CD8-positive, alpha-beta memory T cell (primary cell): ENCODE measurements at regions not wholly inside any gene's neighbourhood (a gene's known extent, or its start where the extent isn't known, plus 50 kb on each side); places are given as distances from the start of the nearest gene placed in this dataset.

ENCODE experiments used
- CTCF ChIA-PET: fragments of 350-600 bp; sonication (Branson Sonifier 250); formaldehyde crosslinking; loops from one replicate; lab custom pipeline; 2021; ENCODE audit warnings: antibody characterized with exemption; lab: Charles Lee
- POLR2A ChIA-PET: fragments of 350-600 bp; sonication (Branson Sonifier 250); formaldehyde crosslinking; loops from one replicate; lab custom pipeline; 2021; ENCODE audit warnings: antibody characterized with exemption; lab: Charles Lee
- DNase-seq, 5 donors: peaks; one replicate each; pipeline versions ENCODE4 v3.0.0 to v3.0.0-alpha.2; 2020 to 2022; ENCODE audit warnings: mixed read lengths in 1 of 5
- H3K27ac ChIP-seq: one replicate; pipeline ENCODE4 v1.7.0; 2013; ENCODE audit warnings: low read depth, mild to moderate bottlenecking, low read length, moderate library complexity
- H3K27me3 ChIP-seq: 2 replicates; pipeline ENCODE4 v1.7.0; 2013; ENCODE audit warnings: low read length, mild to moderate bottlenecking; ENCODE audit not compliant: insufficient read depth, poor library complexity, severe bottlenecking
- H3K36me3 ChIP-seq: 2 replicates; pipeline ENCODE4 v1.7.0; 2013; ENCODE audit warnings: mild to moderate bottlenecking, low read length, moderate library complexity; ENCODE audit not compliant: insufficient read depth
- H3K4me1 ChIP-seq: 2 replicates; pipeline ENCODE4 v1.7.0; 2013; ENCODE audit warnings: mild to moderate bottlenecking, low read length, moderate library complexity; ENCODE audit not compliant: insufficient read depth
- H3K4me3 ChIP-seq: 2 replicates; pipeline ENCODE4 v1.7.0; 2013; ENCODE audit warnings: mild to moderate bottlenecking, low read length
- H3K9me3 ChIP-seq: 2 replicates; pipeline ENCODE4 v1.7.0; 2013; ENCODE audit warnings: mild to moderate bottlenecking, low read length
- H3K27ac Mint-ChIP-seq, 8 donors: one replicate each; pipeline ENCODE4 v1.8.0; 2020 to 2021; ENCODE audit warnings: mixed read lengths in 8 of 8, mild to moderate bottlenecking in 6 of 8, inconsistent platforms in 3 of 8, moderate library complexity in 3 of 8
- H3K27me3 Mint-ChIP-seq, 2 donors: one replicate each; pipeline ENCODE4 v1.8.0; 2020 to 2021; ENCODE audit warnings: mixed read lengths in 2 of 2, mild to moderate bottlenecking in 1 of 2, moderate library complexity in 1 of 2
- H3K36me3 Mint-ChIP-seq, 3 donors: one replicate each; pipeline ENCODE4 v1.8.0; 2020 to 2021; ENCODE audit warnings: mixed read lengths in 3 of 3, inconsistent platforms in 1 of 3, mild to moderate bottlenecking in 1 of 3
- H3K4me1 Mint-ChIP-seq, 3 donors: one replicate each; pipeline ENCODE4 v1.8.0; 2020 to 2021; ENCODE audit warnings: mixed read lengths in 3 of 3, inconsistent platforms in 1 of 3, mild to moderate bottlenecking in 1 of 3
- H3K4me3 Mint-ChIP-seq, 7 donors: one replicate each; pipeline ENCODE4 v1.8.0; 2020 to 2021; ENCODE audit warnings: mixed read lengths in 7 of 7, mild to moderate bottlenecking in 6 of 7, moderate library complexity in 4 of 7, inconsistent platforms in 2 of 7
- H3K9me3 Mint-ChIP-seq, 5 donors: one replicate each; pipeline ENCODE4 v1.8.0; 2020 to 2022; ENCODE audit warnings: mixed read lengths in 5 of 5, mild to moderate bottlenecking in 3 of 5, moderate library complexity in 2 of 5, inconsistent platforms in 1 of 5

DNA sequence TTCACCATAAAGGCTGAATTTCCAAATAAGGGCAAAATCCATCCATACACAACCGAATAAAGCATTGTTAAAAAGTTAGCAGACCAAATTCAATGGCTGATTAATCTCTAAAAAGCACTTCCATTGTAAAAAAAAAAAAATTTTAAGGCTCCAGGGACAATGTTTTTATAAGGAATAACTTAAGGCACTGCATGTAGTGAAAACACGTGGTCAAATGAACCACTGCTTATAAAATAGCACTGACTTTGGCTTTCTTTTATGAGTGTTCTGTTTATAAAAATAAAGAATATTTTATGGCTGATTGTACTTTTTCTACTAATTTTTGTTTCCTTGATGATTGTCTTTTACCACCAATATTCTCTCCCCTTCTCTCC lies 409.3 kb upstream of the KCNH7 start:
- Histone ChIP-seq H3K4me3 (no peak overlapping the region), H3K9me3 (no peaks in the 10 kb centered on the region), H3K27ac (no peak overlapping the region), H3K36me3 (no peaks in the 10 kb centered on the region), H3K4me1 (no peaks in the 10 kb centered on the region), H3K27me3 (no peaks in the 10 kb centered on the region)
- peaks cover 0 to 18% (median 3%) of the 10 kb centered on the region in 5 donors for H3K9me3 Mint-ChIP-seq
- no peak overlapping the region for H3K4me3 Mint-ChIP-seq
- ChIA-PET CTCF (no interaction called here), POLR2A (no interaction called here)
- no peak overlapping the region for H3K27ac Mint-ChIP-seq
- no peaks in the 10 kb centered on the region for H3K4me1 Mint-ChIP-seq
- no peaks in the 10 kb centered on the region for H3K36me3 Mint-ChIP-seq
- H3K27me3 Mint-ChIP-seq = no peaks in the 10 kb centered on the region
- DNase-seq = no peak

DNA sequence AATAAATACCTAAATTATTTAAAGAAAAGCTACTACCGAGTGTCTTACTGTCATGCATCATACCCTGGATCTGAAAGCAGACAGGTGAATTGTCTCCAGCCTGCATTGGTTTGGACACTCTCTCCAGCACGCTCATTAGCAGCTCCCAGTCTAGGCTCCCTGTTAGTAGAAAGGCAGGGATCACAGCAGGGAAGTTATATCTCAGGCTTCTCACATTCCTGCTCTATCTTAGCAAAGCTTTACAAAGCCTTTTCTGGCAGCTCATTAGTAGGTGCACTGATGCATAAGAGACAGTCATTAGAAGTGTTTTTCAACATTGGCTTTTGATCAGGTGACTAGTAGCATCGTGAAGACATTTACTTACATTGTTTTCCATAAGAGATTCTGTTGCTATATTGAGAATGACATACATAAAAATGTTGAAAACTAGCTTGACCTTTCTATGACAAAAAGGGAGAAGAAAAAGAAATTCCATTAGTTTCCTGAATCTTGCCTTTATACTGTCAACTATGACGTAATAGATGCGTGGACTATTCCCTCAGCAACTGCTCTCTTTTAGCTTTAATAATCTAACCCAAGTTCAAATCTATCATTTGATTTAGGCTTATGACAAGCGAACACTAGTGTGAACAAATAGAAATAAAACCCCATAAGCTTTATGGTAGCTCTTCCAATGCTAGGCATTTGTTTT lies 408.7 kb upstream of the KCNH7 start:
- Mint-ChIP-seq H3K4me1 (no peaks in the 10 kb centered on the region), H3K4me3 (no peak overlapping the region), H3K36me3 (no peaks in the 10 kb centered on the region), H3K9me3 (peaks cover 0 to 18% (median 3%) of the 10 kb centered on the region in 5 donors), H3K27ac (no peak overlapping the region), H3K27me3 (no peaks in the 10 kb centered on the region)
- Histone ChIP-seq H3K4me3 (no peak overlapping the region), H3K27ac (no peak overlapping the region), H3K4me1 (no peaks in the 10 kb centered on the region), H3K36me3 (no peaks in the 10 kb centered on the region), H3K9me3 (no peaks in the 10 kb centered on the region), H3K27me3 (no peaks in the 10 kb centered on the region)
- ChIA-PET CTCF (no interaction called here), POLR2A (no interaction called here)
- no peak for DNase-seq

DNA sequence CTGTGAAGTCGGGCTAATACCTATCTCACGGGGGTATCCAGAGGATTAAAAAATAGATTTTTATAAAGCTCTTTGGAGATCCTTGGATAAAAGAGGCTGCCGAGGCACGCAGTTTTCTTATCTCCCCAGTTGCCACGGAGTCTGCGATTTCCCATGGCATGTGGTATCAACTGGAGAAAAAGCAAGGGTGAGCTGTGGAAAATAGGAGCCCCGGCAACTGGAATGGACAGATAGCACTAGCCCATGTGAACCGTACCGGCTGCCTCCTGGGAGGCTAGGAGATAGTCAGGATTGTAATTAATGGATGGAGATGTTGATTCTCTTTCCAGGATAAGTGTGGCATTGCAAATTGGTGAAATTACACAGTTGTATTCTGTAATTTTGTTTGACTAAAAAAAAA lies 407.6 kb upstream of the KCNH7 start:
- Mint-ChIP-seq H3K4me3 (no peak overlapping the region), H3K27ac (no peak overlapping the region), H3K27me3 (no peaks in the 10 kb centered on the region), H3K9me3 (peaks cover 0 to 19% (median 7%) of the 10 kb centered on the region in 5 donors), H3K36me3 (no peaks in the 10 kb centered on the region), H3K4me1 (no peaks in the 10 kb centered on the region)
- ChIA-PET CTCF (no interaction called here), POLR2A (no interaction called here)
- Histone ChIP-seq H3K36me3 (no peaks in the 10 kb centered on the region), H3K4me1 (no peaks in the 10 kb centered on the region), H3K4me3 (no peak overlapping the region), H3K27me3 (no peaks in the 10 kb centered on the region), H3K9me3 (no peaks in the 10 kb centered on the region), H3K27ac (no peak overlapping the region)
- no peak for DNase-seq

DNA sequence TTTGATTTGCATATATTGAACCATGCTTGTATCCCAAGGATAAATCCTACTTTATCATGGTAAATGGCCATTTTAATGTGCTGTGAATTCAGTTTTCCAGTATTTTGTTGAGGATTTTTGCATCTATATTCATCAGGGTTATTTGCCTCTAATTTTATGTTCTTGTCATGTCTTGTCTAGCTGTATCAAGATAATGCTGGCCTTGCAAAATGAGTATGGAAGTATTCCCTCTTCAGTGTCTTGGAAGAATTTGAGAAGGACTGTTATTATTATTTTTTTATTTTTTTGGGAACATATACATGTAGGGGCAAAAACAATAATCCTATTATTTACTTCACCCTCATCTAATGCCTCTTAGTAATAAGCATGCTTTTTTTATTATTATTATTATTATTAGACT lies 398.0 kb upstream of the KCNH7 start:
- H3K4me3 ChIP-seq = no peak overlapping the region
- H3K4me3 Mint-ChIP-seq = no peak overlapping the region

DNA sequence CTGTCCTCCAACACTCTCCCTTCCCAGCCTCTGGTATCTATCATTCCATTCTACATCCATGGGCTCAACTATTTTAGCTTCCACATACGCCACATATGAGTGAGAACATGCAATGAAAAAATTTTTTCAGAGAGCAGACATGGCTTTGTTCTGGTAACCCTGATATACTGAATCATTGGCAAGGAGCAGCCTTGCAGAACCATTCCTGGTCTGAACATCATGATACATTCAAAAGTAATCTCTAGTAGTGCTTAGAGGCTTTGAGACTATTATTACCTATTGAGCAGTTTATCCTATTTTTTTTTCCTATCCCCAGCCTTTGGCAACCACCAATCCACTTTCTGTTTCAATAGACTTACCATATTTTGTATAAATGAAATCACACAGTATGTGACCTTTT lies 393.1 kb upstream of the KCNH7 start:
- Histone ChIP-seq H3K27me3 (no peaks in the 10 kb centered on the region), H3K4me1 (no peaks in the 10 kb centered on the region), H3K4me3 (no peak overlapping the region), H3K9me3 (no peaks in the 10 kb centered on the region), H3K36me3 (no peaks in the 10 kb centered on the region), H3K27ac (no peak overlapping the region)
- H3K27me3 Mint-ChIP-seq = no peaks in the 10 kb centered on the region
- CTCF ChIA-PET = no interaction called here
- no peak overlapping the region for H3K27ac Mint-ChIP-seq
- H3K36me3 Mint-ChIP-seq = no peaks in the 10 kb centered on the region
- no peaks in the 10 kb centered on the region for H3K4me1 Mint-ChIP-seq
- peaks cover 2 to 42% (median 10%) of the 10 kb centered on the region in 5 donors for H3K9me3 Mint-ChIP-seq
- POLR2A ChIA-PET = no interaction called here
- no peak for DNase-seq
- no peak overlapping the region for H3K4me3 Mint-ChIP-seq

More for the DNA sequence above, 398.0 kb upstream of the KCNH7 start:
- Histone ChIP-seq H3K27ac (no peak overlapping the region), H3K9me3 (peaks cover 4% of the 10 kb centered on the region), H3K4me1 (no peaks in the 10 kb centered on the region), H3K36me3 (no peaks in the 10 kb centered on the region), H3K27me3 (no peaks in the 10 kb centered on the region)
- POLR2A ChIA-PET = no interaction called here
- no peak for DNase-seq
- no peak overlapping the region for H3K27ac Mint-ChIP-seq
- no peaks in the 10 kb centered on the region for H3K27me3 Mint-ChIP-seq
- no peaks in the 10 kb centered on the region for H3K36me3 Mint-ChIP-seq
- H3K9me3 Mint-ChIP-seq = peaks cover 13 to 35% (median 15%) of the 10 kb centered on the region in 5 donors
- CTCF ChIA-PET = no interaction called here
- no peaks in the 10 kb centered on the region for H3K4me1 Mint-ChIP-seq

DNA sequence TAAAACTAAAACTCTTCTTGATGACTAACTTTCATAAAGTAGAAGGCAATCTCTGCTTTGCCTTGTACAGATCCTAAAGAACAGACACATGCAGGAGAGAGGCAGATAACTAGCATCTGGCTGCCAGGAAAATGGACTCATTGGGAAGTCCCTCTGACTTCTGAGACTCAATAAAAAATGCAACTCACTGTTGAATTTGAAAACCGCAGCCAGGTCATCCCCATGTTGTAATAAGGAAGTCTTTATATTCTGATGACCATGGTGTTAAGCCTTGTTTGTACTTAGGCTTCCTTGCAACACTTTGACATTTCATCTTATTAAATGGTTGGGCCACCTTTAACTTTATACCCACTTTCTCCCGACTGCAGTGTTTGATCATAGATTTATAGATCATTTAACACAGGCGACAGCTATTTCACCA lies 375.1 kb upstream of the KCNH7 start:
- no peak overlapping the region for H3K27ac Mint-ChIP-seq

DNA sequence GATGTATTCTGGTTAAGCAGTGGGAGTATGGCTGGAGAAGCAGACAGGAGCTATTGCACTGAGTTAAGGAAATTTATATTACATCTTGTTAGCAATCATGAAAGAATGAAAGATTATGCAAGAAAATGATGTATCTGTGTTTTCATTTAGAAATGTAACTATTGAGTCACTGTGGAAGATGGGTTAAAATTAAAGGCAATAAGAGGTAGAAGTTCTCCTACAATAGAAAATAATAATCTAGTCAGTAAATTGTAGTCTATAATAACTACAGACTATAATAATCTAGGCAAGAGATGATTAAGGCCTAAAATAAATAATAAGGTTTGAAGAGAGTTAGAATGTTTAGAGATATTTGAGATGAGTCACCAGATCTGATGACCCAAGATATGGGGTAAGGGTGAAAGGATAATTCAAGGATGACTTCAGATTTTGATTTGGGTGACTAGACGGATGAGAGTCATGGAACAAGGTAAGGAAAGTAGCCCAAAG lies 371.9 kb upstream of the KCNH7 start:
- no peaks in the 10 kb centered on the region for H3K4me1 ChIP-seq
- no peaks in the 10 kb centered on the region for H3K9me3 ChIP-seq
- POLR2A ChIA-PET = no interaction called here
- Mint-ChIP-seq H3K27me3 (no peaks in the 10 kb centered on the region), H3K36me3 (no peaks in the 10 kb centered on the region), H3K9me3 (peaks cover 3 to 19% (median 7%) of the 10 kb centered on the region in 5 donors), H3K27ac (no peak overlapping the region), H3K4me3 (no peak overlapping the region), H3K4me1 (no peaks in the 10 kb centered on the region)
- no peak overlapping the region for H3K27ac ChIP-seq
- no peaks in the 10 kb centered on the region for H3K27me3 ChIP-seq
- H3K4me3 ChIP-seq = no peak overlapping the region
- H3K36me3 ChIP-seq = no peaks in the 10 kb centered on the region
- CTCF ChIA-PET = no interaction called here
- no peak for DNase-seq

More for the DNA sequence above, 375.1 kb upstream of the KCNH7 start:
- H3K9me3 Mint-ChIP-seq = peaks cover 2 to 16% (median 8%) of the 10 kb centered on the region in 5 donors
- POLR2A ChIA-PET = no interaction called here
- no peaks in the 10 kb centered on the region for H3K4me1 ChIP-seq
- CTCF ChIA-PET = no interaction called here
- H3K4me3 ChIP-seq = no peak overlapping the region
- H3K27ac ChIP-seq = no peak overlapping the region
- no peaks in the 10 kb centered on the region for H3K9me3 ChIP-seq
- DNase-seq = no peak
- no peaks in the 10 kb centered on the region for H3K36me3 Mint-ChIP-seq
- H3K27me3 ChIP-seq = no peaks in the 10 kb centered on the region
- no peaks in the 10 kb centered on the region for H3K36me3 ChIP-seq
- H3K4me3 Mint-ChIP-seq = no peak overlapping the region
- H3K27me3 Mint-ChIP-seq = no peaks in the 10 kb centered on the region
- H3K4me1 Mint-ChIP-seq = no peaks in the 10 kb centered on the region

DNA sequence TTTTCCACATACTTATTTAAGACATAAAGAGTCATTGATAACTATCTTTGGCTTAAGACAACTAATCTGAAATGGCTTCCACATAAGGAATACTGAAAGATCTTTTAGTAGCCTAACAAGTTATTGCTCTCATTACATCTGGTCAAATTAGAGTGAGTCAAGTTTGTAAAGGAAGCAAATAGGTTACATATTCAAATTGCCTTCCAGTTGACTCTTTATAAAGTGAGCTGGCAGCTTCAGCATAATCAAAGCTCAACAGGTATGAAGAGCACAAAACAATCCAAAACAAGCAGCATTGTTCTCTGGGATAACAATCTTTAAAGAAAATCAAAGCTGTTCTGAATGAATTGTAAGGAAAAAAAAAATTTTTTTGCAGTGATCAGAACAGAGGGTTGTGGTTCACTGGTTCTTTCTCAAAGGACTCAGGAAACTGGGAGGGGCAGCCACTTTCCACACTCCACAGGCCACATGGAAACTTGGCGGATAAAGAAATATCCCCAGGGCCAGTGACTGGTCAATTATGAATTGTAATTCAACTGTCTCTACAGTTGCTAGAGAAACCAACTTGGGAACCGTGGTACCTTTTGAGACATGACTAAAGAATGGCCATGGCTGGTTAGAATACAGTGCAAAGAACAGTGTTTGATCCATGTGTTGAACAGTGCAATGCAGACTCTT lies 369.3 kb upstream of the KCNH7 start:
- H3K27ac Mint-ChIP-seq = no peak overlapping the region
- Histone ChIP-seq H3K4me1 (no peaks in the 10 kb centered on the region), H3K9me3 (no peaks in the 10 kb centered on the region), H3K4me3 (no peak overlapping the region), H3K36me3 (no peaks in the 10 kb centered on the region), H3K27ac (no peak overlapping the region), H3K27me3 (no peaks in the 10 kb centered on the region)
- H3K4me3 Mint-ChIP-seq = no peak overlapping the region
- peaks cover 0 to 11% (median 5%) of the 10 kb centered on the region in 5 donors for H3K9me3 Mint-ChIP-seq
- ChIA-PET POLR2A (no interaction called here), CTCF (no interaction called here)
- DNase-seq = no peak
- H3K36me3 Mint-ChIP-seq = no peaks in the 10 kb centered on the region
- no peaks in the 10 kb centered on the region for H3K27me3 Mint-ChIP-seq
- no peaks in the 10 kb centered on the region for H3K4me1 Mint-ChIP-seq
